SK-N-SH (cell line): ENCODE measurements at regions not wholly inside any gene's neighbourhood (a gene's known extent, or its start where the extent isn't known, plus 50 kb on each side); places are given as distances from the start of the nearest gene placed in this dataset.
"Not testable (repeated sequence)": the region's sequence is repeated elsewhere in the genome, so short reads cannot be mapped to it uniquely, and the experiment has no call there.

Experiments used
- CTCF ChIA-PET: fragments of 300-600, 350-600 bp; formaldehyde crosslinking; extraction: SDS; loops from one replicate; lab custom pipeline; 2021; lab: Yijun Ruan, JAX
- POLR2A ChIA-PET: fragments of 350-600 bp; sonication (Branson Sonifier 250); formaldehyde crosslinking; extraction: SDS; loops from one replicate; lab custom pipeline; 2020; ENCODE audit warnings: antibody characterized with exemption, inconsistent platforms; lab: Yijun Ruan, JAX
- DNase-seq: peaks from one replicate; pipeline ENCODE4 v3.0.0; 2012
- H2AFZ ChIP-seq: fragments of 200-600 bp; sonication (generic); 2 replicates; pipeline ENCODE4 v1.8.1; 2016; ENCODE audit warnings: antibody characterized with exemption, mild to moderate bottlenecking, low read depth
- H3F3A ChIP-seq: fragments of 200-600 bp; sonication (generic); replicated peaks from 2 replicates; pipeline ENCODE3; 2016; ENCODE audit warnings: antibody characterized with exemption, mild to moderate bottlenecking; ENCODE audit not compliant: insufficient read depth
- H3K27ac ChIP-seq, 2 experiments: fragments of 200-500 bp in 1 of 2; fragments of 200-600 bp in 1 of 2; sonication (Bioruptor generic) in 1 of 2; sonication (generic), shearing (Covaris generic) in 1 of 2; 2 replicates each; pipeline versions ENCODE4 v1.5.1 to v1.6.1; 2014 to 2016; ENCODE audit warnings: low read depth in 2 of 2, inconsistent platforms in 1 of 2, low read length in 1 of 2, mild to moderate bottlenecking in 1 of 2, mixed read lengths in 1 of 2
- H3K27me3 ChIP-seq: fragments of 200-600 bp; sonication (generic), shearing (Covaris generic); 2 replicates; pipeline ENCODE4 v1.6.1; 2016; ENCODE audit warnings: mixed run types; ENCODE audit not compliant: insufficient read depth
- H3K36me3 ChIP-seq, 2 experiments: fragments of 200-500 bp in 1 of 2; fragments of 200-600 bp in 1 of 2; sonication (Bioruptor generic) in 1 of 2; sonication (generic) in 1 of 2; replicated peaks in 1 of 2; 2 replicates each; pipeline versions ENCODE3 to v1.5.1; 2014 to 2016; ENCODE audit warnings: low read length in 1 of 2, mild to moderate bottlenecking in 1 of 2; ENCODE audit not compliant: insufficient read depth in 2 of 2, control insufficient read depth in 1 of 2
- H3K4me1 ChIP-seq, 2 experiments: fragments of 200-500 bp in 1 of 2; fragments of 200-600 bp in 1 of 2; sonication (Bioruptor generic) in 1 of 2; sonication (generic), shearing (Covaris generic) in 1 of 2; 2 replicates each; pipeline versions ENCODE4 v1.5.1 to v1.6.1; 2014 to 2016; ENCODE audit warnings: low read depth in 1 of 2, low read length in 1 of 2, mixed run types in 1 of 2; ENCODE audit not compliant: insufficient read depth in 2 of 2, control insufficient read depth in 1 of 2
- H3K4me2 ChIP-seq: fragments of 200-600 bp; sonication (generic), shearing (Covaris generic); 2 replicates; pipeline ENCODE4 v1.6.1; 2017; ENCODE audit warnings: mixed run types
- H3K4me3 ChIP-seq, 2 experiments: fragments of 200-500 bp in 1 of 2; fragments of 200-600 bp in 1 of 2; sonication (Bioruptor generic) in 1 of 2; sonication (generic), shearing (Covaris generic) in 1 of 2; 2 replicates each; pipeline versions ENCODE4 v1.5.1 to v1.8.1; 2014 to 2016; ENCODE audit warnings: low read depth in 2 of 2, inconsistent platforms in 1 of 2, low read length in 1 of 2, mild to moderate bottlenecking in 1 of 2, mixed read lengths in 1 of 2, moderate library complexity in 1 of 2
- H3K79me2 ChIP-seq: fragments of 200-600 bp; sonication (generic); 2 replicates; pipeline ENCODE4 v1.8.1; 2017; ENCODE audit warnings: mild to moderate bottlenecking; ENCODE audit not compliant: insufficient read depth
- H3K9ac ChIP-seq: fragments of 200-600 bp; sonication (generic); 2 replicates; pipeline ENCODE4 v1.6.1; 2017; ENCODE audit warnings: mixed run types
- H3K9me2 ChIP-seq: fragments of 200-600 bp; sonication (generic); 2 replicates; pipeline ENCODE4 v1.6.1; 2017; ENCODE audit warnings: mixed run types
- H3K9me3 ChIP-seq: fragments of 200-600 bp; sonication (generic); 2 replicates; pipeline ENCODE4 v1.6.1; 2017; ENCODE audit warnings: mixed run types, mild to moderate bottlenecking, moderate library complexity
- H4K20me1 ChIP-seq: fragments of 200-600 bp; sonication (generic); 2 replicates; pipeline ENCODE4 v1.6.1; 2017; ENCODE audit warnings: mild to moderate bottlenecking, mixed run types; ENCODE audit not compliant: insufficient read depth
- FOXM1 ChIP-seq: IDR thresholded peaks from 2 replicates; pipeline ENCODE4 v1.4.0; 2012; ENCODE audit warnings: low read depth, mild to moderate bottlenecking
- IRF3 ChIP-seq: fragments of 150-350 bp; IDR thresholded peaks from 2 replicates; pipeline ENCODE4 v1.6.1; 2016; ENCODE audit warnings: mild to moderate bottlenecking, low read depth, low read length
- MXI1 ChIP-seq: IDR thresholded peaks from 2 replicates; pipeline ENCODE4 v1.6.1; 2012; ENCODE audit warnings: mild to moderate bottlenecking, low read depth, low read length, improper control_type of control experiment
- NFIC ChIP-seq: IDR thresholded peaks from 2 replicates; pipeline ENCODE4 v1.4.0; 2012; ENCODE audit warnings: borderline replicate concordance
- RAD21 ChIP-seq: IDR thresholded peaks from 2 replicates; pipeline ENCODE4 v1.6.1; 2012; ENCODE audit warnings: mild to moderate bottlenecking, low read length
- RCOR1 ChIP-seq: fragments of 150-350 bp; IDR thresholded peaks from 2 replicates; pipeline ENCODE4 v1.6.1; 2017; ENCODE audit warnings: antibody characterized with exemption, low read length
- RFX5 ChIP-seq: IDR thresholded peaks from 2 replicates; pipeline ENCODE4 v1.6.1; 2012; ENCODE audit warnings: mild to moderate bottlenecking, improper control_type of control experiment, low read length
- USF1 ChIP-seq: IDR thresholded peaks from 2 replicates; pipeline ENCODE4 v1.4.0; 2012; ENCODE audit warnings: low read depth, borderline replicate concordance
- USF2 ChIP-seq: fragments of 150-350 bp; IDR thresholded peaks from 2 replicates; pipeline ENCODE4 v1.6.1; 2017; ENCODE audit warnings: antibody characterized with exemption, low read length, low read depth, borderline replicate concordance
- WGBS: methylation state at CpG from one replicate; pipeline ENCODE4 v1.1.6; 2017; ENCODE audit warnings: low lambda C conversion rate; 5-methylcytosine and 5-hydroxymethylcytosine counted together

- WGBS: 96% methylated on average over 1 of the region's 1 CpG
- Histone ChIP-seq H3K27me3 (no peaks in the 10 kb centered on the region), H3K4me2 (no peak overlapping the region), H3K4me1 (peaks cover 0 to 5% of the 10 kb centered on the region in 2 experiments; a peak in 2 of 4 replicates), H3K27ac (no peak overlapping the region), H3K9me3 (no peaks in the 10 kb centered on the region), H3K79me2 (no peaks in the 10 kb centered on the region), H4K20me1 (no peaks in the 10 kb centered on the region), H3K9ac (no peak overlapping the region), H3K4me3 (no peak overlapping the region)
- no peak for DNase-seq
- CTCF ChIA-PET: no interaction called here
- TF ChIP-seq RAD21 (no peak), RCOR1 (no peak), MXI1 (no peak), NFIC (no peak), USF1 (no peak)
- TF ChIP-seq, all 33 proteins: peak for 0
- POLR2A ChIA-PET: no interaction called here
- H3K36me3 ChIP-seq: no peaks in the 10 kb centered on the region
- H3F3A ChIP-seq: no peaks in the 10 kb centered on the region
- no peaks in the 10 kb centered on the region for H3K9me2 ChIP-seq
- H2AFZ ChIP-seq: no peak overlapping the region
Measured at GRCh38 chr6:22770054-22770453, 200.7 kb downstream of the HDGFL1 start.

GRCh38 chr6:22774129-22774528 is 204.8 kb downstream of the HDGFL1 start:
- H3F3A ChIP-seq: no peaks in the 10 kb centered on the region
- no peak overlapping the region for H3K4me2 ChIP-seq
- POLR2A ChIA-PET: no interaction called here
- H3K9me2 ChIP-seq: no peaks in the 10 kb centered on the region
- no peaks in the 10 kb centered on the region for H4K20me1 ChIP-seq
- H3K9ac ChIP-seq: no peak overlapping the region
- no peaks in the 10 kb centered on the region for H3K27me3 ChIP-seq
- WGBS: 49% methylated on average over 2 of the region's 2 CpGs
- no peak for DNase-seq
- H3K27ac ChIP-seq: no peak overlapping the region
- CTCF ChIA-PET: no interaction called here
- no peak overlapping the region for H2AFZ ChIP-seq
- H3K4me1 ChIP-seq: no peaks in the 10 kb centered on the region; a peak in 1 of 4 replicates
- TF ChIP-seq IRF3 (no peak), USF2 (no peak), FOXM1 (no peak), RFX5 (no peak)
- H3K79me2 ChIP-seq: no peaks in the 10 kb centered on the region
- no peak overlapping the region for H3K4me3 ChIP-seq
- no peaks in the 10 kb centered on the region for H3K9me3 ChIP-seq
- H3K36me3 ChIP-seq: no peaks in the 10 kb centered on the region

- DNase-seq, H3K4me2 ChIP-seq, H3K4me1 ChIP-seq, H3K4me3 ChIP-seq, POLR2A ChIA-PET, H3K27me3 ChIP-seq, H3K9me2 ChIP-seq, H3F3A ChIP-seq, H4K20me1 ChIP-seq, H2AFZ ChIP-seq, H3K9me3 ChIP-seq, H3K9ac ChIP-seq, H3K79me2 ChIP-seq, H3K36me3 ChIP-seq, CTCF ChIA-PET, H3K27ac ChIP-seq: not testable (repeated sequence)
- 0% methylated on average over 1 of the region's 1 CpG for WGBS
Measured at GRCh38 chr6:22778438-22778837, 209.1 kb downstream of the HDGFL1 start.
